K562 (cell line): ENCODE measurements at regions not wholly inside any gene's neighbourhood (a gene's known extent, or its start where the extent isn't known, plus 50 kb on each side); places are given as distances from the start of the nearest gene placed in this dataset.

Experiments
- ATAC-seq: fragments of 200-7000 bp; cut with Tn5 transposase; 3 replicates; pipeline ENCODE4 v1.9.1; 2020; ENCODE audit warnings: moderate library complexity
- BruUV-seq: library from RNA; stranded (reverse); fragments of 400-500 nt; replicated peaks from 2 replicates; lab custom pipeline; 2021; lab: Mats Ljungman, UMichigan
- CTCF ChIA-PET: fragments of 300-600 bp; formaldehyde crosslinking; extraction: SDS; loops from one replicate; lab custom pipeline; 2021; ENCODE audit warnings: low intra/inter-chr PET ratio; lab: Yijun Ruan, JAX
- POLR2A ChIA-PET: fragments of 300-600, 350-650 bp; sonication (Branson Sonifier 250); formaldehyde crosslinking; extraction: SDS; loops from one replicate; lab custom pipeline; 2021; ENCODE audit warnings: antibody characterized with exemption, inconsistent platforms; lab: Yijun Ruan, JAX
- DNase-seq, 4 experiments: peaks; one replicate each; pipeline versions ENCODE4 v3.0.0 to v3.0.0-alpha.2; 2011 to 2018; ENCODE audit warnings: low spot score in 3 of 4, mixed read lengths in 3 of 4; ENCODE audit errors: extremely low read depth in 1 of 4
- FAIRE-seq: peaks from 2 replicates; lab custom pipeline; 2011; peaks lifted over from hg19 to GRCh38; lab: Jason Lieb, UNC
- H2AFZ ChIP-seq: 2 replicates; pipeline ENCODE4 v1.6.0; 2011; ENCODE audit warnings: low read depth, low read length, control low read depth, inconsistent platforms
- H3K27ac ChIP-seq: fragments of 200-600 bp; 3 replicates; pipeline ENCODE4 v1.8.0; 2011; ENCODE audit warnings: low read depth, mild to moderate bottlenecking, control low read depth, inconsistent platforms, low read length, moderate library complexity, mixed read lengths; ENCODE audit errors: extremely low read depth
- H3K27me3 ChIP-seq, 2 experiments: fragments of 300-600 bp in 1 of 2; 2 replicates in 1 of 2; 3 replicates in 1 of 2; pipeline versions ENCODE4 v1.6.0 to v1.8.0; 2011; ENCODE audit warnings: inconsistent platforms in 2 of 2, low read length in 2 of 2, mild to moderate bottlenecking in 1 of 2, mixed read lengths in 1 of 2, moderate library complexity in 1 of 2; ENCODE audit not compliant: control insufficient read depth in 2 of 2, insufficient read depth in 2 of 2
- H3K36me3 ChIP-seq: fragments of 300-600 bp; 3 replicates; pipeline ENCODE4 v1.8.0; 2011; ENCODE audit warnings: mild to moderate bottlenecking, low read length, inconsistent platforms; ENCODE audit not compliant: control insufficient read depth, insufficient read depth
- H3K4me1 ChIP-seq, 2 experiments: fragments of 200-600 bp in 1 of 2; replicated peaks in 1 of 2; 2 replicates in 1 of 2; 3 replicates in 1 of 2; pipeline versions ENCODE4 v1.5.1 to v1.8.0; 2011; ENCODE audit warnings: inconsistent platforms in 2 of 2, low read length in 2 of 2, mild to moderate bottlenecking in 1 of 2, mixed read lengths in 1 of 2, moderate library complexity in 1 of 2; ENCODE audit not compliant: control insufficient read depth in 2 of 2, insufficient read depth in 2 of 2
- H3K4me2 ChIP-seq: 2 replicates; pipeline ENCODE4 v1.6.1; 2011; ENCODE audit warnings: low read length, control low read depth, inconsistent platforms, mixed read lengths; ENCODE audit not compliant: insufficient read depth
- H3K4me3 ChIP-seq: fragments of 200-600 bp; sonication (generic), shearing (Covaris generic); 2 replicates; pipeline ENCODE4 v1.5.1; 2016; ENCODE audit warnings: control low read depth, inconsistent platforms
- H3K79me2 ChIP-seq: fragments of 200-600 bp; 3 replicates; pipeline ENCODE4 v1.8.0; 2011; ENCODE audit warnings: low read length, inconsistent platforms; ENCODE audit not compliant: control insufficient read depth, insufficient read depth
- H3K9ac ChIP-seq, 2 experiments: 2 replicates each; pipeline versions ENCODE4 v1.6.0 to v1.6.1; 2011; ENCODE audit warnings: low read depth in 2 of 2, low read length in 2 of 2, control low read depth in 1 of 2, inconsistent platforms in 1 of 2, mild to moderate bottlenecking in 1 of 2, mixed read lengths in 1 of 2; ENCODE audit not compliant: insufficient read depth in 1 of 2
- H3K9me1 ChIP-seq: one replicate; pipeline ENCODE4 v1.6.0; 2011; ENCODE audit warnings: inconsistent platforms, mild to moderate bottlenecking, low read length, moderate library complexity; ENCODE audit not compliant: control insufficient read depth, insufficient read depth
- H3K9me3 ChIP-seq: replicated peaks from 2 replicates; pipeline ENCODE4 v1.5.1; 2011; ENCODE audit warnings: low read depth, low read length, inconsistent platforms; ENCODE audit not compliant: control insufficient read depth, insufficient read depth
- H4K20me1 ChIP-seq: replicated peaks from 2 replicates; pipeline ENCODE4 v1.6.1; 2011; ENCODE audit warnings: low read length, inconsistent platforms, mixed read lengths; ENCODE audit not compliant: control insufficient read depth, insufficient read depth
- ARID1B ChIP-seq: fragments of 450-650 bp; IDR thresholded peaks from 2 replicates; pipeline ENCODE4 v1.6.1; 2016; ENCODE audit warnings: antibody characterized with exemption, mild to moderate bottlenecking, inconsistent platforms
- ELF4 ChIP-seq: fragments of 450-650 bp; formaldehyde crosslinking; IDR thresholded peaks from 2 replicates; pipeline ENCODE4 v1.4.0; 2022; ENCODE audit warnings: missing genetic modification characterization
- FOXA3 ChIP-seq, 2 experiments: fragments of 450-650 bp in 1 of 2; sonication (generic) in 1 of 2; formaldehyde crosslinking; IDR thresholded peaks in 1 of 2; conservative IDR thresholded peaks in 1 of 2; 2 replicates each; pipeline versions ENCODE4 v1.4.0 to v1.8.0; 2020 to 2022; ENCODE audit warnings: mild to moderate bottlenecking in 2 of 2, missing genetic modification reagents in 1 of 2
- NFE2L1 ChIP-seq: fragments of 450-650 bp; IDR thresholded peaks from 2 replicates; pipeline ENCODE4 v1.6.1; 2016; ENCODE audit warnings: missing genetic modification characterization, low read depth, mild to moderate bottlenecking, missing compliant biosample characterization, moderate library complexity, borderline replicate concordance
- PRMT5 ChIP-seq: sonication (generic); formaldehyde crosslinking; IDR thresholded peaks from 2 replicates; pipeline ENCODE4 v1.5.0; 2020; ENCODE audit warnings: missing genetic modification reagents
- RB1 ChIP-seq: fragments of 450-650 bp; IDR thresholded peaks from 2 replicates; pipeline ENCODE4 v1.6.1; 2017; ENCODE audit warnings: low read depth, mild to moderate bottlenecking
- RBM25 ChIP-seq: fragments of 200-400 bp; formaldehyde crosslinking; IDR thresholded peaks from 2 replicates; pipeline ENCODE4 v1.6.1; 2018; ENCODE audit warnings: low read length, low read depth, moderate library complexity; ENCODE audit not compliant: severe bottlenecking
- WGBS: fragments of 100-300 bp; shearing (Covaris generic); methylation state at CpG from one replicate; pipeline ENCODE4 v1.1.6; 2016; ENCODE audit warnings: low coverage, mixed read lengths; ENCODE audit not compliant: insufficient coverage; ENCODE audit errors: missing lambda C conversion rate; 5-methylcytosine and 5-hydroxymethylcytosine counted together
- in situ Hi-C: fragments of 300-500 bp; cut with MboI; formaldehyde crosslinking; loops from 4 replicates; pipeline ENCODE4 v1.15.0; 2018; ENCODE audit warnings: inconsistent platforms, mixed read lengths
- intact Hi-C: fragments of 100-400 bp; cut with micrococcal nuclease; formaldehyde crosslinking; loops from 2 replicates; pipeline ENCODE4 v1.14.2; 2022
- TF ChIP-seq, protein P1 (sequence below): sonication (generic); formaldehyde crosslinking; IDR thresholded peaks from 2 replicates; pipeline ENCODE4 v1.8.1; 2023; ENCODE audit warnings: mild to moderate bottlenecking, missing genetic modification reagents
- TF ChIP-seq, protein P2 (sequence below): sonication (generic); formaldehyde crosslinking; IDR thresholded peaks from 2 replicates; pipeline ENCODE4 v1.8.0; 2023; ENCODE audit warnings: missing genetic modification reagents, mild to moderate bottlenecking, borderline replicate concordance

DNA sequence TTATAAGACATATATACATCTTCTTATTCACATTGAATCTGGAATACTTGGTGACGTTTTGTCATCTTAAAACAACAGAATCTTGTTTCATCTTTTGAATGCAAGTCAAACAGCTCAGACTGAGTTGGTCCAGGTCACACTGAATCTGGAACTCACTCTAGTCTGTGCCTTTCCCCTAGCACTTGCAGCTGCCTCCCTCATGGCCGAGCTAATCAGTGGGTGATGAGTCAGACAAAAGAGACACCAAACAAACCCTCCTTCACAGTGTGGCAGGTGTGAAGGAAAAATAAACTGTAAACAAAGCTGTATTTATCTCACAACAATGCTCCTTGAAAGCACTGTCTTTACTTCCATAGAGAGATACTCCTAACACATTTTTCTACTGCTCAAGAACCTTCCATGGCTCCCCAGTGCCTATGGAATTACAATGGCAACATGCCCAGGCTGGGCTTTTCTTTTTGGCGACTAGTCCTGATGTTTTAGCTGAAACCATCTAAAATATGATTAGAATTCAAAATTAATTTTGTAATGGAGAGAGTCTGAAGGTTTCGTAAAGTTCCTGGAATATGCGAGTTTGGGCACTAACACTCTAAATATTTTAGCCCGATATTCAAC, 140.0 kb downstream of the ZNF365 start:
- Histone ChIP-seq H3K4me3 (no peak overlapping the region), H3K27ac (no peak overlapping the region), H4K20me1 (no peaks in the 10 kb centered on the region), H3K9me3 (no peaks in the 10 kb centered on the region), H3K79me2 (no peaks in the 10 kb centered on the region), H3K9ac (no peak overlapping the region), H3K9me1 (no peaks in the 10 kb centered on the region), H3K36me3 (no peaks in the 10 kb centered on the region), H3K4me1 (no peaks in the 10 kb centered on the region), H3K27me3 (no peaks in the 10 kb centered on the region), H2AFZ (no peak overlapping the region), H3K4me2 (no peak overlapping the region)
- ChIA-PET POLR2A (interaction anchor here (1.2 to 1.3 kb wide), 2 partner anchors 9 to 11 kb away, joined by 3 to 8 read pairs; no protein-coding TSS in a partner anchor), CTCF (no interaction called here)
- in situ Hi-C loops, result no loop called here
- DNase-seq, result no peak
- no peak for ATAC-seq
- intact Hi-C loops, result no loop called here
- TF ChIP-seq RBM25, result peak; percentile 32
- TF ChIP-seq, protein P1, sequence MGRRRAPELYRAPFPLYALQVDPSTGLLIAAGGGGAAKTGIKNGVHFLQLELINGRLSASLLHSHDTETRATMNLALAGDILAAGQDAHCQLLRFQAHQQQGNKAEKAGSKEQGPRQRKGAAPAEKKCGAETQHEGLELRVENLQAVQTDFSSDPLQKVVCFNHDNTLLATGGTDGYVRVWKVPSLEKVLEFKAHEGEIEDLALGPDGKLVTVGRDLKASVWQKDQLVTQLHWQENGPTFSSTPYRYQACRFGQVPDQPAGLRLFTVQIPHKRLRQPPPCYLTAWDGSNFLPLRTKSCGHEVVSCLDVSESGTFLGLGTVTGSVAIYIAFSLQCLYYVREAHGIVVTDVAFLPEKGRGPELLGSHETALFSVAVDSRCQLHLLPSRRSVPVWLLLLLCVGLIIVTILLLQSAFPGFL (CRISPR knock-in tag), result no peak
- 1% methylated on average over 6 of the region's 6 CpGs for WGBS
- BruUV-seq, result no TSS peak
- no peak for FAIRE-seq

DNA sequence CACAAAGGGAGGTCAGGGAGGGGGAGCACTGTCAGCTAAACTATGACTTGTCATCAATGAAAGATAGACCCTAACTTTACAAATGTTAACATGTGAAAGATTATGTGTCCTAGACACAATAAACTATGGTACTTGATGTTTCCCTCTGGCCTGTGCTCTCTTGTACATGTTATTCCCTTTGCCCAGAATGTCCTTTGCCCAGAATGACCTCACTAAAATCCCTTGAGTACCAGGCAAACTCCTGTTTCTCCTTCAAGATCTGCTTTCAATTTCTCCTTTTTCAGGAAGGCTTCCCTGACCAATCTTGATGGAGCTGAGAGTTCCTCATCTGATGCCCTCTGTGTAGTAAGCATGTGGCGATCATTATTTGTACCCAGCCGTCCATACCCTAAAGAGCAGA, 143.1 kb downstream of the ZNF365 start:
- H3K4me2 ChIP-seq, result no peak overlapping the region
- CTCF ChIA-PET, result no interaction called here
- in situ Hi-C loops, result no loop called here
- TF ChIP-seq PRMT5 (CRISPR knock-in tag), result no peak
- TF ChIP-seq FOXA3 (CRISPR knock-in tag; conservative IDR thresholded peaks at IDR 0.05 in 1 of 2, IDR thresholded peaks at IDR 0.05 in 1 of 2), result no peak
- no peak for TF ChIP-seq RB1
- TF ChIP-seq, protein P2, sequence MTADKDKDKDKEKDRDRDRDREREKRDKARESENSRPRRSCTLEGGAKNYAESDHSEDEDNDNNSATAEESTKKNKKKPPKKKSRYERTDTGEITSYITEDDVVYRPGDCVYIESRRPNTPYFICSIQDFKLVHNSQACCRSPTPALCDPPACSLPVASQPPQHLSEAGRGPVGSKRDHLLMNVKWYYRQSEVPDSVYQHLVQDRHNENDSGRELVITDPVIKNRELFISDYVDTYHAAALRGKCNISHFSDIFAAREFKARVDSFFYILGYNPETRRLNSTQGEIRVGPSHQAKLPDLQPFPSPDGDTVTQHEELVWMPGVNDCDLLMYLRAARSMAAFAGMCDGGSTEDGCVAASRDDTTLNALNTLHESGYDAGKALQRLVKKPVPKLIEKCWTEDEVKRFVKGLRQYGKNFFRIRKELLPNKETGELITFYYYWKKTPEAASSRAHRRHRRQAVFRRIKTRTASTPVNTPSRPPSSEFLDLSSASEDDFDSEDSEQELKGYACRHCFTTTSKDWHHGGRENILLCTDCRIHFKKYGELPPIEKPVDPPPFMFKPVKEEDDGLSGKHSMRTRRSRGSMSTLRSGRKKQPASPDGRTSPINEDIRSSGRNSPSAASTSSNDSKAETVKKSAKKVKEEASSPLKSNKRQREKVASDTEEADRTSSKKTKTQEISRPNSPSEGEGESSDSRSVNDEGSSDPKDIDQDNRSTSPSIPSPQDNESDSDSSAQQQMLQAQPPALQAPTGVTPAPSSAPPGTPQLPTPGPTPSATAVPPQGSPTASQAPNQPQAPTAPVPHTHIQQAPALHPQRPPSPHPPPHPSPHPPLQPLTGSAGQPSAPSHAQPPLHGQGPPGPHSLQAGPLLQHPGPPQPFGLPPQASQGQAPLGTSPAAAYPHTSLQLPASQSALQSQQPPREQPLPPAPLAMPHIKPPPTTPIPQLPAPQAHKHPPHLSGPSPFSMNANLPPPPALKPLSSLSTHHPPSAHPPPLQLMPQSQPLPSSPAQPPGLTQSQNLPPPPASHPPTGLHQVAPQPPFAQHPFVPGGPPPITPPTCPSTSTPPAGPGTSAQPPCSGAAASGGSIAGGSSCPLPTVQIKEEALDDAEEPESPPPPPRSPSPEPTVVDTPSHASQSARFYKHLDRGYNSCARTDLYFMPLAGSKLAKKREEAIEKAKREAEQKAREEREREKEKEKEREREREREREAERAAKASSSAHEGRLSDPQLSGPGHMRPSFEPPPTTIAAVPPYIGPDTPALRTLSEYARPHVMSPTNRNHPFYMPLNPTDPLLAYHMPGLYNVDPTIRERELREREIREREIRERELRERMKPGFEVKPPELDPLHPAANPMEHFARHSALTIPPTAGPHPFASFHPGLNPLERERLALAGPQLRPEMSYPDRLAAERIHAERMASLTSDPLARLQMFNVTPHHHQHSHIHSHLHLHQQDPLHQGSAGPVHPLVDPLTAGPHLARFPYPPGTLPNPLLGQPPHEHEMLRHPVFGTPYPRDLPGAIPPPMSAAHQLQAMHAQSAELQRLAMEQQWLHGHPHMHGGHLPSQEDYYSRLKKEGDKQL (CRISPR knock-in tag), result no peak
- no peak for TF ChIP-seq NFE2L1 (tag)
- no peak for TF ChIP-seq ARID1B
- TF ChIP-seq ELF4 (CRISPR knock-in tag), result no peak

More for the DNA sequence above, 143.1 kb downstream of the ZNF365 start:
- no TSS peak for BruUV-seq
- Histone ChIP-seq H3K27me3 (no peaks in the 10 kb centered on the region), H4K20me1 (no peaks in the 10 kb centered on the region), H3K4me3 (no peak overlapping the region), H3K9me3 (no peaks in the 10 kb centered on the region), H3K9me1 (no peaks in the 10 kb centered on the region), H3K27ac (no peak overlapping the region), H3K36me3 (no peaks in the 10 kb centered on the region), H2AFZ (no peak overlapping the region), H3K79me2 (no peaks in the 10 kb centered on the region), H3K9ac (no peak overlapping the region), H3K4me1 (no peaks in the 10 kb centered on the region)
- POLR2A ChIA-PET, result no interaction called here
- ATAC-seq (no peak), FAIRE-seq (no peak), DNase-seq (no peak)
- intact Hi-C loops, result no loop called here
- 0% methylated on average over 2 of the region's 2 CpGs for WGBS
